Mammary epithelial cell (primary cell): ENCODE measurements at regions not wholly inside any gene's neighbourhood (a gene's known extent, or its start where the extent isn't known, plus 50 kb on each side); places are given as distances from the start of the nearest gene placed in this dataset.
"Not testable (repeated sequence)": the region's sequence is repeated elsewhere in the genome, so short reads cannot be mapped to it uniquely, and the experiment has no call there.

ENCODE experiments used
- CTCF ChIP-seq, 2 donors: IDR thresholded peaks in 1 of 2; conservative IDR thresholded peaks in 1 of 2; 2 replicates each; pipeline ENCODE4 v1.5.1; 2011 to 2012; ENCODE audit warnings: inconsistent platforms in 2 of 2, low read length in 2 of 2, mild to moderate bottlenecking in 2 of 2, control low read depth in 1 of 2, low read depth in 1 of 2; ENCODE audit not compliant: insufficient read depth in 1 of 2; ENCODE audit errors: extremely low read depth in 1 of 2
- EZH2 ChIP-seq: IDR thresholded peaks from 2 replicates; pipeline ENCODE4 v1.6.1; 2012; ENCODE audit warnings: low read length, inconsistent platforms, borderline replicate concordance

- not testable (repeated sequence) for TF ChIP-seq EZH2; CTCF (conservative IDR thresholded peaks at IDR 0.05 in 1 of 2, IDR thresholded peaks at IDR 0.05 in 1 of 2; ENCODE audit: extremely low read depth in 1 of 2, insufficient read depth in 1 of 2, low read depth in 1 of 2, low read length in 2 of 2)
Measured at GRCh38 chr1:72987871-72988270, 705.5 kb upstream of the NEGR1 start.
